CD14-positive monocyte (primary cell): ENCODE measurements at regions not wholly inside any gene's neighbourhood (a gene's known extent, or its start where the extent isn't known, plus 50 kb on each side); places are given as distances from the start of the nearest gene placed in this dataset.

ENCODE experiments used
- DNase-seq, 3 donors: peaks; one replicate each; pipeline ENCODE4 v3.0.0-alpha.2; 2011 to 2022
- H2AFZ ChIP-seq: 2 replicates; pipeline ENCODE4 v1.6.0; 2012; ENCODE audit warnings: mild to moderate bottlenecking, low read depth, low read length, inconsistent platforms; ENCODE audit not compliant: insufficient read depth, poor library complexity, severe bottlenecking
- H3K27ac ChIP-seq, 2 donors: 1 replicate in 1 of 2; 2 replicates in 1 of 2; pipeline ENCODE4 v1.5.1; 2012 to 2013; ENCODE audit warnings: low read length in 2 of 2, control low read depth in 1 of 2, inconsistent platforms in 1 of 2, low read depth in 1 of 2, mild to moderate bottlenecking in 1 of 2
- H3K27me3 ChIP-seq, 2 donors: one replicate each; pipeline versions ENCODE4 v1.6.0 to v1.6.1; 2011 to 2013; ENCODE audit warnings: low read length in 2 of 2; ENCODE audit not compliant: control insufficient read depth in 2 of 2, insufficient read depth in 2 of 2
- H3K36me3 ChIP-seq, 2 donors: replicated peaks in 1 of 2; 1 replicate in 1 of 2; 2 replicates in 1 of 2; pipeline versions ENCODE4 v1.5.1 to v1.6.1; 2012 to 2013; ENCODE audit warnings: low read length in 2 of 2, control low read depth in 1 of 2, inconsistent platforms in 1 of 2, mild to moderate bottlenecking in 1 of 2; ENCODE audit not compliant: insufficient read depth in 2 of 2, control insufficient read depth in 1 of 2
- H3K4me1 ChIP-seq, 2 donors: 1 replicate in 1 of 2; 2 replicates in 1 of 2; pipeline versions ENCODE4 v1.5.1 to v1.6.1; 2012 to 2013; ENCODE audit warnings: low read length in 2 of 2, control low read depth in 1 of 2, inconsistent platforms in 1 of 2, mild to moderate bottlenecking in 1 of 2, moderate library complexity in 1 of 2; ENCODE audit not compliant: insufficient read depth in 2 of 2, control insufficient read depth in 1 of 2
- H3K4me2 ChIP-seq: replicated peaks from 2 replicates; pipeline ENCODE3; 2012; ENCODE audit warnings: low read length, moderate library complexity, mild to moderate bottlenecking; ENCODE audit not compliant: poor library complexity, severe bottlenecking; ENCODE audit errors: extremely low read depth
- H3K4me3 ChIP-seq, 3 experiments: fragments of 200-600 bp in 1 of 3; sonication (generic) in 1 of 3; replicated peaks in 1 of 3; 1 replicate in 2 of 3; 2 replicates in 1 of 3; pipeline ENCODE4 v1.5.1; 2011 to 2013; ENCODE audit warnings: low read length in 3 of 3, mild to moderate bottlenecking in 3 of 3, control low read depth in 2 of 3, low read depth in 2 of 3, inconsistent platforms in 1 of 3, moderate library complexity in 1 of 3
- H3K79me2 ChIP-seq: 2 replicates; pipeline ENCODE4 v1.6.0; 2012; ENCODE audit warnings: mild to moderate bottlenecking, control low read depth, inconsistent platforms, low read length, moderate library complexity; ENCODE audit not compliant: insufficient read depth
- H3K9ac ChIP-seq: 2 replicates; pipeline ENCODE4 v1.6.0; 2017; ENCODE audit warnings: low read length, mild to moderate bottlenecking; ENCODE audit not compliant: insufficient read depth, poor library complexity, severe bottlenecking
- H3K9me3 ChIP-seq, 2 donors: replicated peaks in 1 of 2; 1 replicate in 1 of 2; 2 replicates in 1 of 2; pipeline versions ENCODE4 v1.5.1 to v1.6.1; 2012 to 2013; ENCODE audit warnings: low read length in 2 of 2, control low read depth in 1 of 2; ENCODE audit not compliant: control insufficient read depth in 1 of 2, insufficient read depth in 1 of 2
- H4K20me1 ChIP-seq: 2 replicates; pipeline ENCODE4 v1.6.0; 2012; ENCODE audit warnings: mild to moderate bottlenecking, low read length, control low read depth, moderate library complexity; ENCODE audit not compliant: insufficient read depth
- H3K27ac Mint-ChIP-seq, 7 donors: one replicate each; pipeline ENCODE4 v1.8.0; 2020; ENCODE audit warnings: mild to moderate bottlenecking in 7 of 7, mixed read lengths in 7 of 7, moderate library complexity in 6 of 7, inconsistent platforms in 2 of 7
- H3K27me3 Mint-ChIP-seq, 3 donors: one replicate each; pipeline ENCODE4 v1.8.0; 2021 to 2022; ENCODE audit warnings: low read depth in 3 of 3, mild to moderate bottlenecking in 3 of 3, mixed read lengths in 3 of 3, moderate library complexity in 3 of 3, inconsistent platforms in 1 of 3
- H3K36me3 Mint-ChIP-seq, 2 donors: one replicate each; pipeline ENCODE4 v1.8.0; 2020; ENCODE audit warnings: mixed read lengths in 2 of 2, inconsistent platforms in 1 of 2, mild to moderate bottlenecking in 1 of 2
- H3K4me1 Mint-ChIP-seq: one replicate; pipeline ENCODE4 v1.8.0; 2020; ENCODE audit warnings: mild to moderate bottlenecking, mixed read lengths
- H3K4me3 Mint-ChIP-seq, 2 donors: one replicate each; pipeline ENCODE4 v1.8.0; 2020; ENCODE audit warnings: mild to moderate bottlenecking in 2 of 2, mixed read lengths in 2 of 2, moderate library complexity in 1 of 2
- H3K9me3 Mint-ChIP-seq, 7 donors: one replicate each; pipeline ENCODE4 v1.8.0; 2020 to 2022; ENCODE audit warnings: mixed read lengths in 7 of 7, mild to moderate bottlenecking in 6 of 7, moderate library complexity in 6 of 7, inconsistent platforms in 2 of 7
- CTCF ChIP-seq: fragments of 200-600 bp; IDR thresholded peaks from one replicate; pipeline ENCODE4 v1.8.0; 2022; ENCODE audit warnings: antibody characterized with exemption, mild to moderate bottlenecking
- WGBS: methylation state at CpG from one replicate; pipeline ENCODE4 v1.1.5; 2013; ENCODE audit warnings: missing lambda C conversion rate; ENCODE audit not compliant: insufficient coverage; 5-methylcytosine and 5-hydroxymethylcytosine counted together
- intact Hi-C, 2 donors: fragments of 100-400 bp; cut with micrococcal nuclease; formaldehyde crosslinking; loops; one replicate each; pipeline versions ENCODE4 v1.15.0 to v1.15.1; 2023

GRCh38 chr2:177030451-177031105 is 182.0 kb upstream of the HNRNPA3 start:
- Mint-ChIP-seq H3K36me3 (no peaks in the 10 kb centered on the region), H3K27me3 (peaks cover 0 to 2% (median 0%) of the 10 kb centered on the region in 3 donors)
- intact Hi-C loops: no loop called here

GRCh38 chr2:177031438-177032180 is 181.0 kb upstream of the HNRNPA3 start:
- no peak overlapping the region for H3K4me2 ChIP-seq
- no peak overlapping the region for H3K27ac ChIP-seq
- Mint-ChIP-seq H3K4me1 (no peaks in the 10 kb centered on the region), H3K4me3 (no peak overlapping the region), H3K27ac (no peak overlapping the region), H3K36me3 (no peaks in the 10 kb centered on the region), H3K27me3 (peaks cover 0 to 2% (median 0%) of the 10 kb centered on the region in 3 donors), H3K9me3 (no peaks in the 10 kb centered on the region)
- no peak overlapping the region for H3K4me3 ChIP-seq
- WGBS: no CpG with 5 or more reads among the region's 3 CpGs
- no peaks in the 10 kb centered on the region for H3K9me3 ChIP-seq
- no peaks in the 10 kb centered on the region for H3K79me2 ChIP-seq
- intact Hi-C loops: no loop called here
- no peaks in the 10 kb centered on the region for H3K27me3 ChIP-seq
- DNase-seq: no peak
- no peaks in the 10 kb centered on the region for H3K36me3 ChIP-seq
- no peaks in the 10 kb centered on the region for H3K4me1 ChIP-seq
- H4K20me1 ChIP-seq: no peaks in the 10 kb centered on the region
- no peak overlapping the region for H3K9ac ChIP-seq
- no peak overlapping the region for H2AFZ ChIP-seq
- no peak for TF ChIP-seq CTCF

More at GRCh38 chr2:177030451-177031105, 182.0 kb upstream of the HNRNPA3 start:
- no peaks in the 10 kb centered on the region for H3K79me2 ChIP-seq
- no peaks in the 10 kb centered on the region for H3K36me3 ChIP-seq
- no peak for TF ChIP-seq CTCF
- 96% methylated on average over 4 of the region's 9 CpGs for WGBS
- H3K4me2 ChIP-seq: no peak overlapping the region
- Mint-ChIP-seq H3K4me1 (no peaks in the 10 kb centered on the region), H3K4me3 (no peak overlapping the region), H3K9me3 (no peaks in the 10 kb centered on the region), H3K27ac (no peak overlapping the region)
- no peak overlapping the region for H3K27ac ChIP-seq
- no peaks in the 10 kb centered on the region for H3K4me1 ChIP-seq
- H2AFZ ChIP-seq: no peak overlapping the region
- no peak for DNase-seq
- H3K9me3 ChIP-seq: no peaks in the 10 kb centered on the region
- no peak overlapping the region for H3K4me3 ChIP-seq
- H3K9ac ChIP-seq: no peak overlapping the region
- H4K20me1 ChIP-seq: no peaks in the 10 kb centered on the region
- H3K27me3 ChIP-seq: no peaks in the 10 kb centered on the region
